ENCODE measurements at regions not wholly inside any gene's neighbourhood (a gene's known extent, or its start where the extent isn't known, plus 50 kb on each side); places are given as distances from the start of the nearest gene placed in this dataset.

GRCh38 chr7:142460402-142461117, 202.7 kb upstream of the PRSS58 start:
- Histone ChIP-seq H3K4me1 (ENCODE audit: insufficient read depth) (no peaks in the 10 kb centered on the region), H3F3A (replicated peaks; ENCODE audit: low read depth) (no peaks in the 10 kb centered on the region), H3K79me2 (replicated peaks; ENCODE audit: insufficient read depth) (no peaks in the 10 kb centered on the region), H4K20me1 (replicated peaks; ENCODE audit: insufficient read depth) (no peaks in the 10 kb centered on the region), H3K9me2 (ENCODE audit: insufficient read depth) (no peaks in the 10 kb centered on the region), H3K27ac (ENCODE audit: low read depth) (no peak overlapping the region), H3K4me3 (no peak overlapping the region), H3K36me3 (ENCODE audit: insufficient read depth) (no peaks in the 10 kb centered on the region), H3K4me2 (no peak overlapping the region), H2AFZ (no peak overlapping the region), H3K27me3 (ENCODE audit: insufficient read depth) (no peaks in the 10 kb centered on the region)
- ATAC-seq (no peak), DNase-seq (ENCODE audit: low spot score) (no peak)
- TF ChIP-seq, protein P1, sequence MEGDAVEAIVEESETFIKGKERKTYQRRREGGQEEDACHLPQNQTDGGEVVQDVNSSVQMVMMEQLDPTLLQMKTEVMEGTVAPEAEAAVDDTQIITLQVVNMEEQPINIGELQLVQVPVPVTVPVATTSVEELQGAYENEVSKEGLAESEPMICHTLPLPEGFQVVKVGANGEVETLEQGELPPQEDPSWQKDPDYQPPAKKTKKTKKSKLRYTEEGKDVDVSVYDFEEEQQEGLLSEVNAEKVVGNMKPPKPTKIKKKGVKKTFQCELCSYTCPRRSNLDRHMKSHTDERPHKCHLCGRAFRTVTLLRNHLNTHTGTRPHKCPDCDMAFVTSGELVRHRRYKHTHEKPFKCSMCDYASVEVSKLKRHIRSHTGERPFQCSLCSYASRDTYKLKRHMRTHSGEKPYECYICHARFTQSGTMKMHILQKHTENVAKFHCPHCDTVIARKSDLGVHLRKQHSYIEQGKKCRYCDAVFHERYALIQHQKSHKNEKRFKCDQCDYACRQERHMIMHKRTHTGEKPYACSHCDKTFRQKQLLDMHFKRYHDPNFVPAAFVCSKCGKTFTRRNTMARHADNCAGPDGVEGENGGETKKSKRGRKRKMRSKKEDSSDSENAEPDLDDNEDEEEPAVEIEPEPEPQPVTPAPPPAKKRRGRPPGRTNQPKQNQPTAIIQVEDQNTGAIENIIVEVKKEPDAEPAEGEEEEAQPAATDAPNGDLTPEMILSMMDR (conservative IDR thresholded peaks at IDR 0.05; ENCODE audit: low read depth in 2 of 2), result no peak
- TF ChIP-seq NANOG (IDR thresholded peaks at IDR 0.05; ENCODE audit: borderline replicate concordance), result no peak
- TF ChIP-seq STAT1 (IDR thresholded peaks at IDR 0.05; ENCODE audit: unreplicated experiment), result no peak
- TF ChIP-seq ZNF114 (CRISPR knock-in tag; IDR thresholded peaks at IDR 0.05), result no peak
- no peak for TF ChIP-seq EZH2phosphoT487 (IDR thresholded peaks at IDR 0.05; ENCODE audit: unreplicated experiment)
- TF ChIP-seq ZNF331 (CRISPR knock-in tag; IDR thresholded peaks at IDR 0.05; ENCODE audit: low read depth), result no peak
- TF ChIP-seq, protein P2, sequence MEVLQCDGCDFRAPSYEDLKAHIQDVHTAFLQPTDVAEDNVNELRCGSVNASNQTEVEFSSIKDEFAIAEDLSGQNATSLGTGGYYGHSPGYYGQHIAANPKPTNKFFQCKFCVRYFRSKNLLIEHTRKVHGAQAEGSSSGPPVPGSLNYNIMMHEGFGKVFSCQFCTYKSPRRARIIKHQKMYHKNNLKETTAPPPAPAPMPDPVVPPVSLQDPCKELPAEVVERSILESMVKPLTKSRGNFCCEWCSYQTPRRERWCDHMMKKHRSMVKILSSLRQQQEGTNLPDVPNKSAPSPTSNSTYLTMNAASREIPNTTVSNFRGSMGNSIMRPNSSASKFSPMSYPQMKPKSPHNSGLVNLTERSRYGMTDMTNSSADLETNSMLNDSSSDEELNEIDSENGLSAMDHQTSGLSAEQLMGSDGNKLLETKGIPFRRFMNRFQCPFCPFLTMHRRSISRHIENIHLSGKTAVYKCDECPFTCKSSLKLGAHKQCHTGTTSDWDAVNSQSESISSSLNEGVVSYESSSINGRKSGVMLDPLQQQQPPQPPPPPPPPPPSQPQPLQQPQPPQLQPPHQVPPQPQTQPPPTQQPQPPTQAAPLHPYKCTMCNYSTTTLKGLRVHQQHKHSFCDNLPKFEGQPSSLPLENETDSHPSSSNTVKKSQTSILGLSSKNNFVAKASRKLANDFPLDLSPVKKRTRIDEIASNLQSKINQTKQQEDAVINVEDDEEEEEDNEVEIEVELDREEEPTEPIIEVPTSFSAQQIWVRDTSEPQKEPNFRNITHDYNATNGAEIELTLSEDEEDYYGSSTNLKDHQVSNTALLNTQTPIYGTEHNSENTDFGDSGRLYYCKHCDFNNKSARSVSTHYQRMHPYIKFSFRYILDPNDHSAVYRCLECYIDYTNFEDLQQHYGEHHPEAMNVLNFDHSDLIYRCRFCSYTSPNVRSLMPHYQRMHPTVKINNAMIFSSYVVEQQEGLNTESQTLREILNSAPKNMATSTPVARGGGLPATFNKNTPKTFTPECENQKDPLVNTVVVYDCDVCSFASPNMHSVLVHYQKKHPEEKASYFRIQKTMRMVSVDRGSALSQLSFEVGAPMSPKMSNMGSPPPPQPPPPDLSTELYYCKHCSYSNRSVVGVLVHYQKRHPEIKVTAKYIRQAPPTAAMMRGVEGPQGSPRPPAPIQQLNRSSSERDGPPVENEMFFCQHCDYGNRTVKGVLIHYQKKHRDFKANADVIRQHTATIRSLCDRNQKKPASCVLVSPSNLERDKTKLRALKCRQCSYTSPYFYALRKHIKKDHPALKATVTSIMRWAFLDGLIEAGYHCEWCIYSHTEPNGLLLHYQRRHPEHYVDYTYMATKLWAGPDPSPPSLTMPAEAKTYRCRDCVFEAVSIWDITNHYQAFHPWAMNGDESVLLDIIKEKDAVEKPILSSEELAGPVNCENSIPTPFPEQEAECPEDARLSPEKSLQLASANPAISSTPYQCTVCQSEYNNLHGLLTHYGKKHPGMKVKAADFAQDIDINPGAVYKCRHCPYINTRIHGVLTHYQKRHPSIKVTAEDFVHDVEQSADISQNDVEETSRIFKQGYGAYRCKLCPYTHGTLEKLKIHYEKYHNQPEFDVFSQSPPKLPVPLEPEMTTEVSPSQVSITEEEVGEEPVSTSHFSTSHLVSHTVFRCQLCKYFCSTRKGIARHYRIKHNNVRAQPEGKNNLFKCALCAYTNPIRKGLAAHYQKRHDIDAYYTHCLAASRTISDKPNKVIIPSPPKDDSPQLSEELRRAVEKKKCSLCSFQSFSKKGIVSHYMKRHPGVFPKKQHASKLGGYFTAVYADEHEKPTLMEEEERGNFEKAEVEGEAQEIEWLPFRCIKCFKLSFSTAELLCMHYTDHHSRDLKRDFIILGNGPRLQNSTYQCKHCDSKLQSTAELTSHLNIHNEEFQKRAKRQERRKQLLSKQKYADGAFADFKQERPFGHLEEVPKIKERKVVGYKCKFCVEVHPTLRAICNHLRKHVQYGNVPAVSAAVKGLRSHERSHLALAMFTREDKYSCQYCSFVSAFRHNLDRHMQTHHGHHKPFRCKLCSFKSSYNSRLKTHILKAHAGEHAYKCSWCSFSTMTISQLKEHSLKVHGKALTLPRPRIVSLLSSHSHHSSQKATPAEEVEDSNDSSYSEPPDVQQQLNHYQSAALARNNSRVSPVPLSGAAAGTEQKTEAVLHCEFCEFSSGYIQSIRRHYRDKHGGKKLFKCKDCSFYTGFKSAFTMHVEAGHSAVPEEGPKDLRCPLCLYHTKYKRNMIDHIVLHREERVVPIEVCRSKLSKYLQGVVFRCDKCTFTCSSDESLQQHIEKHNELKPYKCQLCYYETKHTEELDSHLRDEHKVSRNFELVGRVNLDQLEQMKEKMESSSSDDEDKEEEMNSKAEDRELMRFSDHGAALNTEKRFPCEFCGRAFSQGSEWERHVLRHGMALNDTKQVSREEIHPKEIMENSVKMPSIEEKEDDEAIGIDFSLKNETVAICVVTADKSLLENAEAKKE (CRISPR knock-in tag; IDR thresholded peaks at IDR 0.05), result no peak
- TF ChIP-seq EZH2 (IDR thresholded peaks at IDR 0.05; ENCODE audit: low read depth, unreplicated experiment), result no peak
- TF ChIP-seq, protein P3, sequence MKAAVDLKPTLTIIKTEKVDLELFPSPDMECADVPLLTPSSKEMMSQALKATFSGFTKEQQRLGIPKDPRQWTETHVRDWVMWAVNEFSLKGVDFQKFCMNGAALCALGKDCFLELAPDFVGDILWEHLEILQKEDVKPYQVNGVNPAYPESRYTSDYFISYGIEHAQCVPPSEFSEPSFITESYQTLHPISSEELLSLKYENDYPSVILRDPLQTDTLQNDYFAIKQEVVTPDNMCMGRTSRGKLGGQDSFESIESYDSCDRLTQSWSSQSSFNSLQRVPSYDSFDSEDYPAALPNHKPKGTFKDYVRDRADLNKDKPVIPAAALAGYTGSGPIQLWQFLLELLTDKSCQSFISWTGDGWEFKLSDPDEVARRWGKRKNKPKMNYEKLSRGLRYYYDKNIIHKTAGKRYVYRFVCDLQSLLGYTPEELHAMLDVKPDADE (IDR thresholded peaks at IDR 0.05), result no peak
- no peak for TF ChIP-seq POLR2AphosphoS5 (IDR thresholded peaks at IDR 0.05; ENCODE audit: low read depth)
- TF ChIP-seq JUNB (IDR thresholded peaks at IDR 0.05; ENCODE audit: unreplicated experiment), result no peak
- TF ChIP-seq, protein P4, sequence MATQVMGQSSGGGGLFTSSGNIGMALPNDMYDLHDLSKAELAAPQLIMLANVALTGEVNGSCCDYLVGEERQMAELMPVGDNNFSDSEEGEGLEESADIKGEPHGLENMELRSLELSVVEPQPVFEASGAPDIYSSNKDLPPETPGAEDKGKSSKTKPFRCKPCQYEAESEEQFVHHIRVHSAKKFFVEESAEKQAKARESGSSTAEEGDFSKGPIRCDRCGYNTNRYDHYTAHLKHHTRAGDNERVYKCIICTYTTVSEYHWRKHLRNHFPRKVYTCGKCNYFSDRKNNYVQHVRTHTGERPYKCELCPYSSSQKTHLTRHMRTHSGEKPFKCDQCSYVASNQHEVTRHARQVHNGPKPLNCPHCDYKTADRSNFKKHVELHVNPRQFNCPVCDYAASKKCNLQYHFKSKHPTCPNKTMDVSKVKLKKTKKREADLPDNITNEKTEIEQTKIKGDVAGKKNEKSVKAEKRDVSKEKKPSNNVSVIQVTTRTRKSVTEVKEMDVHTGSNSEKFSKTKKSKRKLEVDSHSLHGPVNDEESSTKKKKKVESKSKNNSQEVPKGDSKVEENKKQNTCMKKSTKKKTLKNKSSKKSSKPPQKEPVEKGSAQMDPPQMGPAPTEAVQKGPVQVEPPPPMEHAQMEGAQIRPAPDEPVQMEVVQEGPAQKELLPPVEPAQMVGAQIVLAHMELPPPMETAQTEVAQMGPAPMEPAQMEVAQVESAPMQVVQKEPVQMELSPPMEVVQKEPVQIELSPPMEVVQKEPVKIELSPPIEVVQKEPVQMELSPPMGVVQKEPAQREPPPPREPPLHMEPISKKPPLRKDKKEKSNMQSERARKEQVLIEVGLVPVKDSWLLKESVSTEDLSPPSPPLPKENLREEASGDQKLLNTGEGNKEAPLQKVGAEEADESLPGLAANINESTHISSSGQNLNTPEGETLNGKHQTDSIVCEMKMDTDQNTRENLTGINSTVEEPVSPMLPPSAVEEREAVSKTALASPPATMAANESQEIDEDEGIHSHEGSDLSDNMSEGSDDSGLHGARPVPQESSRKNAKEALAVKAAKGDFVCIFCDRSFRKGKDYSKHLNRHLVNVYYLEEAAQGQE (IDR thresholded peaks at IDR 0.05; ENCODE audit: unreplicated experiment), result no peak
- TF ChIP-seq CREB1 (CRISPR knock-in tag; IDR thresholded peaks at IDR 0.05; ENCODE audit: low read depth), result no peak
- Mint-ChIP-seq H3K27me3 (ENCODE audit: insufficient read depth, low read depth, poor library complexity) (no peaks in the 10 kb centered on the region), H3K4me3 (no peak overlapping the region), H3K4me1 (peaks cover 8% of the 10 kb centered on the region; the same call in 2 of the 3 replicates), H3K9me3 (no peaks in the 10 kb centered on the region), H3K27ac (no peak overlapping the region), H3K36me3 (ENCODE audit: low read depth) (no peaks in the 10 kb centered on the region)

Measured in GM23338 (cell line).